Gastroesophageal sphincter (tissue), 3 donors: ENCODE measurements at regions not wholly inside any gene's neighbourhood (a gene's known extent, or its start where the extent isn't known, plus 50 kb on each side); places are given as distances from the start of the nearest gene placed in this dataset.

Experiments
- EP300 ChIP-seq: sonication (generic); formaldehyde crosslinking; IDR thresholded peaks from one replicate; pipeline ENCODE4 v1.6.1; 2017; ENCODE audit warnings: antibody characterized with exemption, mild to moderate bottlenecking
- POLR2A ChIP-seq, 2 donors: fragments of 450-650 bp; IDR thresholded peaks; one replicate each; pipeline ENCODE4 v1.6.1; 2017; ENCODE audit warnings: antibody characterized with exemption in 2 of 2, mild to moderate bottlenecking in 2 of 2, moderate library complexity in 1 of 2
- POLR2AphosphoS5 ChIP-seq: sonication (generic); formaldehyde crosslinking; IDR thresholded peaks from one replicate; pipeline ENCODE4 v1.6.1; 2017; ENCODE audit warnings: antibody characterized with exemption
- TF ChIP-seq, protein P1 (sequence below), 4 experiments: fragments of 200-600 bp in 2 of 4; fragments of 450-650 bp in 2 of 4; sonication (generic) in 1 of 4; IDR thresholded peaks; one replicate each; pipeline ENCODE4 v1.5.1; 2017 to 2019; ENCODE audit warnings: antibody characterized with exemption in 4 of 4, mild to moderate bottlenecking in 2 of 4, moderate library complexity in 2 of 4

- TF ChIP-seq, protein P1, sequence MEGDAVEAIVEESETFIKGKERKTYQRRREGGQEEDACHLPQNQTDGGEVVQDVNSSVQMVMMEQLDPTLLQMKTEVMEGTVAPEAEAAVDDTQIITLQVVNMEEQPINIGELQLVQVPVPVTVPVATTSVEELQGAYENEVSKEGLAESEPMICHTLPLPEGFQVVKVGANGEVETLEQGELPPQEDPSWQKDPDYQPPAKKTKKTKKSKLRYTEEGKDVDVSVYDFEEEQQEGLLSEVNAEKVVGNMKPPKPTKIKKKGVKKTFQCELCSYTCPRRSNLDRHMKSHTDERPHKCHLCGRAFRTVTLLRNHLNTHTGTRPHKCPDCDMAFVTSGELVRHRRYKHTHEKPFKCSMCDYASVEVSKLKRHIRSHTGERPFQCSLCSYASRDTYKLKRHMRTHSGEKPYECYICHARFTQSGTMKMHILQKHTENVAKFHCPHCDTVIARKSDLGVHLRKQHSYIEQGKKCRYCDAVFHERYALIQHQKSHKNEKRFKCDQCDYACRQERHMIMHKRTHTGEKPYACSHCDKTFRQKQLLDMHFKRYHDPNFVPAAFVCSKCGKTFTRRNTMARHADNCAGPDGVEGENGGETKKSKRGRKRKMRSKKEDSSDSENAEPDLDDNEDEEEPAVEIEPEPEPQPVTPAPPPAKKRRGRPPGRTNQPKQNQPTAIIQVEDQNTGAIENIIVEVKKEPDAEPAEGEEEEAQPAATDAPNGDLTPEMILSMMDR (IDR thresholded peaks at IDR 0.05): no peak
- TF ChIP-seq POLR2AphosphoS5 (no peak), POLR2A (IDR thresholded peaks at IDR 0.05) (no peak), EP300 (no peak)
These were observed 1801.1 kb upstream of the CELF4 start for GRCh38 chr18:39366656-39367055.
